GM21515 (cell line): ENCODE measurements at regions not wholly inside any gene's neighbourhood (a gene's known extent, or its start where the extent isn't known, plus 50 kb on each side); places are given as distances from the start of the nearest gene placed in this dataset.

Experiments
- ATAC-seq: cut with Tn5 transposase; IDR thresholded peaks from one replicate; pipeline ENCODE4 v1.9.1; 2021; ENCODE audit not compliant: unreplicated experiment

DNA sequence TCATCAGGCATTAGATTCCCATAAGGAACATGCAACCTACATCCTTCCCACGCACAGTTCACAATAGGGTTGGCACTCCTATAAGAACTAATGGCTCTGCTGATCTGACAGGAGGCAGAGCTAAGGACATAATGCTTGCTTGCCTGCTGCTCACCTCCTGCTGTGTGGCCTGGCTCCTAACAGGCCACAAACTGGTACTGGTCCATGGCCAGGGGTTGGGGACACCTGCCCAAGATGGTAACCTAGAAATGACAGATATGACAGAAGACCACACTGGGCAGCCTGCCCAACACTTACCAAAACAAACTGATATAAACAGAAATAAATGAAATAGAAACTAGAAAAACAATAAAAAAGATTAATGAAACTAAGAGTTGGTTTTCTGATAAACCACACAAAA, 325.6 kb downstream of the SEC23A start:
- ATAC-seq: no peak

DNA sequence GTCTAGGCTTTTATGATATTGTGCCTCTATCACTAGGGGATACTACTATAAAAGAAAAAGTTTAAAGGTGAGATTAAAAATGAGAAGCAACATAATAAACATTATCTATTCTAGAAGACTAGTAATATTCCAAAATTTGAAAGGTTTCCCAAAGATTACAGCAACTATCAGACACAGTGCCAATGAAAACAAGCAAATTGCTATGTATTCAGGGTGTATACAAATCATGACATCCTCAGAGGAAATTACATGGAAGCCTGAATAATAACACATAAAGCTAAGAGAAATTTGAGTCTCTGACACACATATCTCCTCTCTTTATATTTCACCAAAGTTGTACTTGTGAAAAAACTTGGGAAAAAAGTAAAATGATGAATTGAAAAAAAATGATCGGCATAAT, 327.0 kb downstream of the SEC23A start:
- no peak for ATAC-seq

DNA sequence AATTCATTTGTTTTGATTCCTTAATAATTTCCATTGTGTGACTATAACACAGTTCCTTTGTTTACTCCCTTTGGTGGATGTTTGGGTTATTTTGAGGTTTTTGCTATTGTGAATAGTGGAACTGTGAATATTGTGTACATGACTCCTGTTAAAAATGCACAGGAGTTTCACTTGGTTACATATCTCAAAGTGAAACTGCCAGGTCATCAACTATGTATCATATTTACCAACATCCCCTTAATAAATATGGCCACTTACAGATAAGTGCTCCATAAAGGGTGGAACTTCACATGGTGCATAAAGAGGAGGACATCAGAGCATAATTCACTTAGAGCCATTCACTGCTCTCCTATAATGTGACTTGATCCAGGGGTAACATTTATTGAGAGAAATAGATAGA, 328.9 kb downstream of the SEC23A start:
- no peak for ATAC-seq

DNA sequence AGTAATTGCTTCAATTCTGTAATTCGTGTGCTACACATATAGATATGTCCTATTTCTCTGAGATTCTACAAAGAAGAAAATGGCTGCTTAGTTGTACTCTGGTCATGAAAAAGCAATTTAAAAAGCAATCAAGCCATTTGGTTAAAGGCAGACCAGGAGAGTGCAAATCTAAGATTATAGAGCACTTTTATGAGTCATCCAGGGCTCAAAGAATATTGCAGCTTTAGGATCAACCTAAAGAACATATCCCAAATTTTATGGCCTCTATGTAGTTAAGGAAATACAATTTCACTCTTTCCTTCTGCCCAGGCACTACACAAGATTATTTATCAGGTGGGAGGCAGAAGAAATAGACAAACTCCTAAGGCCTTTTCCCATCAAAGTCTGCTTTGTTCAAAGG, 332.8 kb downstream of the SEC23A start:
- ATAC-seq: no peak

DNA sequence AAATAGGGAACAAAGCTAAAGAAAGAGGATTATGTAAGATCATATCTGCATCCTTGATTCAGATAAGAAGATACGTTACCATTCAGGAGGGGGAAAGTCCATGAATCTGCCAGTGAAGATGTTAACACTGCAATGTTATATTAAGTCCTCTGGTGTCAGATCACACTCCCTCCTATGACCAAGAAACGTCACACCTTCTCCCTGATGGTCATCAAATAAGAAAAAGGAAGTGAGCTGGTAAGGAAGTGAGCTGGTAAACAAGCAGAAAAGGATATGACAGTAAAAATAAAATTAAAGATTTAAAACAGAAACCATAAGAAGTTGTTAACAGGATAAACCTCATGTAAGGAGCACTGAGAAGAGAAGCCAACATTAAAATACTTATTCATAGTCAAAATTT, 340.2 kb downstream of the SEC23A start:
- no peak for ATAC-seq

DNA sequence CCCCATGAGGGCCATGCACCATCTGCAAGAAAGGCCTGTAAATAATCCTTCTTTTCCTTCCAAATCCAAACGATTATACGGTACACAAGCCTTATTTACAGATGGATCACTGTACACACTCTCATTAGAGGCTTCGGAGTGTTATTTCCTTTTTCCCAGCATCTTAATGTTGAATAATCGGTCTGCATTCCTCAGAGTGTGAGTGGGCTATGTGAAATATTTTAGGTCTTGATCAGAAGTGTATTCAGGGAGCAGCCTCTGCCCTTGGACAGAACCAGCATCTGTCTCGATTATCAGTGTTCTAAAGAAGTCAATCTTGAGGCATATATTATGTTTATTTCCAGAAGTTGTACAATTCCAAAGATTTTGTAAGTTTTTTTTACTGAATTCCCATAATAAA, 340.6 kb downstream of the SEC23A start:
- no peak for ATAC-seq

DNA sequence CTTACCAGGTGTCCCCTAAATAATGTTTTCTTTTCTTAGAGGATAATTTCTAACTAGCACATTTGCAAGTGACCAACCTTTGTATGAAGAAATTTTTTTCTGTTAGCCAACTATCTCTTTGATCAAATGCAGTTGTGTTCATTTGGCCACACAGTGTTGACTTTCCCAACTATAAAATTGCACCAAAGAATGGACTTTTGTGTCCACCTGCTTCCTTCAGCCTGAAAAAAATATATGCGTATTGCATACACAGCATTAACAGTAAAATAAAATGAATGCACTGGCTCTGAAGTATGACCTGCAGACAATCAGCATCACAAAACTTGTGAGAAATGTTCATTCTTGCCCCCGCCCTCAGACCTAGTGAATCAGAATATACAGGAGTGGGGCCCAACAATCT, 342.0 kb downstream of the SEC23A start:
- no peak for ATAC-seq

DNA sequence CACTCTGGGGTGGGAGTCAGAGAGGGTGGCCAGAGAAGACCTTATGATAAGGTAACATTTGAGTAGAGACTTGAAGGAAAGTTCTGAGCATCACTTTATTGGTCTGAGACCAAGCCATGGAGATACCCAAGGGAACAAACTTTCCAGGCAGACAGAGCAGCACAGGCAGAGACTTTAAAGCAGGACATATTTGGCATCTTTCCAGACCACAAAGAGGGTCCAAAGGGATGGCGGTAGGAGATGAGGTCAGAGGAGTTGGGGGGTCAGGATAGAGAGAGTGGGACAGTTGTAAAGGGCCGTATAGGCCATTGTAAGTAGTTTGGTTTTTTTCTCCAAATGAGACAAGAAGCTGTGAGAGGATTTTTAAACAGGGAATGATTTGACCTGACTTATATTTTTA, 344.4 kb downstream of the SEC23A start:
- no peak for ATAC-seq

DNA sequence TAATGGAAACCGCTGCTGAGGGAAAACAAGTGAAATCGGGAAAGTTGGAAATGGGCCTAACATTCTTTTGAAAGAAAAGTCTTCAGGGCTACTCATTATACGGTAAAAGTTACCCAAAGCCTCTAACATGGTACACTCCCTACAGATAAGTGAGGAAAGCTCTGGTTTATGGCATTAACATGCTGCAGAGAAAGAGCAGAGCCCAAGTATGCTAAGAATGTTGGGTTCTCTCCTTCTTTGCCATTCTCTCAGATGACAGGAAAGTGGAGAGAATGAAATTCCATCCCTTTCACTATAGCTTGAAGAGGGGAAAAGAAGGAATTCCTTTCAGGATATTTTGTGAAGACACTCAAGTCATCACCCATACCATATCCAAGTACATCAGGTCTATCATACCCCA, 348.0 kb downstream of the SEC23A start:
- no peak for ATAC-seq

DNA sequence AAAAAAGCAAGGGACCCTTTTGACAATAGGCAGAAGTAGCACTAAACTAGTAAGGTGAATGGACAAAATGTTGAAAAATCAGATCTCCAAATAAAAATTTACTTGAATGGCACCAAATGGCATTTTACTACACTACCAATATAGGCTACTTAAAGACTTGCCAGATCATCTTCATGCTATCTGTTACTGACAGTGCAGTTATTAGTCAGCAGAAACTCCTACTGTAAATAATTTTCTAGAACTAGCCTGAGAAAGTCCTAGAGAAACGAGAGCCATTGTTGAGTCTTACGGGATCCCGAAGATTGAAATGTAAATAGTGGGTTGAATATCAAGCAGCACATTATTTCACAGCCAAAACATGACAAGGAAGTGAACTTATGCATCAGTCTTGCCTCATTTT, 350.3 kb downstream of the SEC23A start:
- ATAC-seq: no peak

DNA sequence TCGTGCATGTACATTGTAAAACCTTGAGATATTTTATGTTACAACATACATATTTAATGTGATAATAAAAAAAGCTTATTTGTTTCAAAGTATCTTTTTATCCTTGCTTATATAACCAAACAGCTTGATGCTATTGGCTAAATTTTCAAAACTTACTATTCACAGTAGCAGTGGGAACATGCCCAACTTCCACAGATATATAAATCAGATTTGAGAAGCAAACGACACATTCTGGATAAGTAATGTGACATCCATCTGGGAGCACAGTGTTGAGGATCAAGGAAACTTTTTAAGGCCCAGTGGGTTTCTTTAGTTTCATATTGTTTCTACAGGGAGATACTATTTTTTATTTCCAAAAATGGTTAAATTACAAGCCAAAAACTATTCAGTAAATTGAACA, 350.7 kb downstream of the SEC23A start:
- ATAC-seq: no peak

DNA sequence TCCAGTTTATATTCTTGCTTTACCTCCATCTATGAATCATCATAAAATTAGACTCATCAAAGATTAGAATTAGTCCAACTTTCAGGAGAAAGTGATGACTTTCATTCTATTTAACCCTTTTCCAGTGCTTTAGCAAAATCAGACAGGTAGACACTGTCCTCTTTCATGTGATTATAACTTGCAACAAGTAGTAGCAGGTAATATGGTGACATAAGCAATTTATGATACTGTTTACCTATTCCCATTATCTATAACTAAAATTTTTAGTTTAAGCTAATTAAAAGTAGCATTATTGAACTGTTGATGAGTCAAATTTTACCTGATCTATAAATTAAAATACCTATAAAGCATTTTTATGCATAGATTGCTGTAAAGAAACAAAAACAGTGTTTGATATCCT, 351.6 kb downstream of the SEC23A start:
- ATAC-seq: no peak

DNA sequence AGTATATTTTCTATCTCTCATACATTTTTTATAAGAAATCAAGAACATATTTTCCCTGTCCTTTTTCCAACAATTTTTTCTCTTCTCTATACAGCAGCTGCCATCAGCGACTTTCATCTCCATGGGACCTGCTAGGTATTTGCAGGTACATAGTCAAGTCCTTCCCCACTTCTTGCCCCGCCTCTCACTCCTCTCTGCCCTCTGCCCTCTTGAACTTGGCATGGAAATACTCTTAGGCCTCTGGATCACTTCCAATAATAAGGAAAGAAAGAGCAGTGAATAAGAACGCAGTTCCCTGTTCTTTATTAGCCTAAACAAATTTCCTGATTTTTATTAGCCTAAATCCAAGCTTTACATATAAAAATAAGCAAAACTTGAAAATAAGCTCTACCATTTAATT, 353.1 kb downstream of the SEC23A start:
- ATAC-seq: no peak

DNA sequence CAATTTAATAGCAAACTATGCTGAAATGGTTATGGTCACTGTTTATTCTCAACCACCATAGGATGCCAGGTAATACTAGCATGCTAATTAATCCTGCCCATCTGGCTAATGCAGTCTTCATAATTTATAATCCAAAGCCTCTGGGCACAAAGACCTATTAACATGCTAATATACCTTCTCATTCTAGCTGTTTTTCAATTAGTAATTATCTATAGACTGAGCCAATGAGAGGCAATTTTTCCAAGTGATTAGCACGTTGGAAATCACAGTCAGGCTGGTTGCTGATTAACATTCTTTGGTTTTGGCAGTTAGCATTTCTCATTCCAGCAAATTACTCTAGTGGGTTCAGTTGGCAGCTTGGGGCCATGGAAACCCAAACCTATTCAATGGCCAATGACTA, 357.2 kb downstream of the SEC23A start:
- ATAC-seq: no peak

DNA sequence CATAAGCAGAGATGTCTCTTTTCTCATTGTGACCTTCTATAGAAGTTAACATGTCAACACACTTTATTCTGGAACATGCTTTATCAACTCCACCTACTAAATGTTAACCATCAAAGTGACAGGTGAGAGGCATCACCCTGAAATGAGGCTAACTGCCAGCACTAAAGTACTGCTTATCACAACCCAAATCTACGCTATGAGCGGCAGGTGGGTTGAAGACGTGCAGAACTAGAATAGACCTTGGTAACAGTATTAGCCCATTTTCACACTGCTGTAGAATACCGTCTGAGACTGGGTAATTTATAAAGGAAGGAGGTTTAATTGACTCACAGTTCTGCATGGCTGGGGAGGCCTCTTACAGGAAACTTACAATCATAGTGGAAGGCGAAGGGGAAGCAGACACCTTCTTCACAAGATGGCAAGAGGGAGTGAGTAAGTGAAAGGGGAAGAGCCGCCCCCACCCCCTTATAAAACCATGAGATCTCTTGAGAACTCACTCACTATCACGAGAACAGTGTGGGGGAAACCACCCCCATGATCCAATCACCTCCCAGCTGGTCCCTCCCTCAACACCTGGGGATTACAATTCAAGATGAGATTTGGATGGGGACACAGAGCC, 359.0 kb downstream of the SEC23A start:
- no peak for ATAC-seq

DNA sequence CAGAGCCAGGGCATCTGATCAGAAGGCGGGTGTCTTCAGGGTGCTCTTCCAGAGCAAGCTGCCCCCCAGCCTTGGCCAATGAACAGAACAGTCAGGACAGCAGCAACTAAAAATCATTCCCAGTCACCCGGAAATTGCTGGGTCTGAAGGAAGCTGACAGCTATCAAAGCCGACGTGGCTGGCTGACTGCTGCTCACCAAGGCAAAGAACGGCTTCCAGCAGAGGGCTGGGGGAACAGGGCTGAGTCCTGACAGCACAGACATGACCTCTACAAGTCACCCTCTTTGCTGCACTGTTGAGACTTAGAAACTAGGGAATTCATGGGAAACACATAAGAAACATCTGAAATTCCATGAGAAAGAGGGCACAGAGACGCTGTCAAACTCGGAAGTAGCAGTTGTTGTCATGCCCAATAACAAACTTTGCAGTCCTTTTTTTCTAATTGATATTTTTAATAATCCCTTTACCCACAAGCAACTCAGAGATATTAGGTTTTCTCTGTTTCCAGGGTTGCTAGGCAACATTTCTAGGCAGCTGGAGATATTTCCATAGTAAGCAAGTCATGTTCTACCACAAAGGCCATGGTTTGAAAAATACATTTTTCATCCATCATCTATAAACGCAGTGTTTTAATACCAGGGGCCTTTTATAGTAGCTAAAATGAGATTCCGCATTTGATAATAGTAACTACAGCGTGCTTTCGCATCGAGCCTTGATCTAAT, 365.2 kb downstream of the SEC23A start:
- ATAC-seq: no peak

DNA sequence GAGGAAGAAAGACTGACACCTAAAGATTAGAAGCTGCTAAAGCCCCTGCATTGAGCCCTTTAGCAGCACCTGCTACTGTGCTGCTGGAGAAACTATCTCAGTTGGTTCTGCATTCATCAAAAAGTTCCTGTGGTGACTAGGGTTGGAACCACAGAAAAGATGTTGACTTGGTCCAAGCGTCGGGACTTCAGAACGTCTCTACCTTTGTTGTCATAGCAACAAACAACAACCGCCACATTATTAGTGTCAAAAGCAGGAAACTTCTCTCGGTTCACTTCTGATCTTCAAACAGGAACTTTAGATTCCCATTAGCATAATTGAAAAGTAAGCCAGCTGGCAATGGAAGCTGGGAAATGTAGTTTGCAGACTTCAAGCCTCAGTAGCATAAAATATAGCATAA, 368.0 kb downstream of the SEC23A start:
- ATAC-seq: no peak

DNA sequence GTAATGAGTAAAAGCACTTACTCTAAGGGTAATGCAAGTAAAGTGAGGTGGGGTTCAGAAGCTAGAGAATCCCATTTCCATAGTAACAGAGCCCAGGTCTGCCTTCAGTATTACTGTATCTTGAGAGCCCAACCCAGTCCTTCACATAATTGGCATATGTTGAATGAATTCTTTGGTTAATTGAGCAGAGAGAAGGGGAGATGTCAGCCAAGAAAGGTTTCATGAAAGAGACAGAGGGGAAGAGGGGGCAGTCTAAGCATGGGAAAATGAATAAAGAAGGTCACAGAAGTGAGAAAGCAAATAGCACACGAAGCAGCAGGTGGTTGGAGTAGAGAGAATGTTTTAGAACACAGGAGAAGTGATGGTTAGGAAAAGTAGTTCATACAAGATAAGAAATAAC, 371.1 kb downstream of the SEC23A start:
- ATAC-seq: no peak

DNA sequence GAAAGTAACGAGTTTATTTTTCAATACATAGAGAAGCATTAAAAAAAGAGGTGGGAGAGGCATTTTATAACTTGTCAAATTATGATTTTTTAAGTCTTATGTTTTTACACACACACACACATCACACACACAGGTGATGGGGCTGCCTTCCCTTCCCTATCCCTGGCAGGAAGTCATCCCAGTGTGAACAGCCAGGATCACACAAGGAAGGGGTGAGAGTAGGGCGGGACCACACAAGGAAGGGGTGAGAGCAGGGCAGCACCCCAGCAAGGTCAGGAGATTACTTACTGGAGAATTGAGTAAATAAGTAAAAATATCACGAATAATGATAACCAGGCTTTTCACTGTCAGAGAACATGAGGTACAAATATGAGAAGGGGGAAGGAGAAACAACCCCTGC, 372.6 kb downstream of the SEC23A start:
- ATAC-seq: no peak

DNA sequence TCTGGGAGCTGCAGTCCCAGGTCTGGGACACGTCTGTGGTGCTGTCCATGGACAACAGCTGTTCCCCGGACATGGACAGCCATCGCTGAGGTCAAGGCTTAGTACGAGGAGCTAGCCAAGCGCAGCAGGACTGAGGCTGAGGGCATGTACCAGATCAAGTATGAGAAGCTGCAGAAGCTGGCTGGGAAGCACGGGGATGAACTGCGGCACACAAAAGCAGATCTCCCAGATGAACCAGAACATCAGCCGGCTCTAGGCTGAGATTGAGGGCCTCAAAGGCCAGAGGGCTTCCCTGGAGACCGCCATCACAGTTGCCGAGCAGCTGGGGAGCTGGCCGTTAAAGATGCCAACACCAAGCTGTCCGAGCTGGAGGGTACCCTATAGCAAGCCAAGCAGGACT, 375.3 kb downstream of the SEC23A start:
- no peak for ATAC-seq

DNA sequence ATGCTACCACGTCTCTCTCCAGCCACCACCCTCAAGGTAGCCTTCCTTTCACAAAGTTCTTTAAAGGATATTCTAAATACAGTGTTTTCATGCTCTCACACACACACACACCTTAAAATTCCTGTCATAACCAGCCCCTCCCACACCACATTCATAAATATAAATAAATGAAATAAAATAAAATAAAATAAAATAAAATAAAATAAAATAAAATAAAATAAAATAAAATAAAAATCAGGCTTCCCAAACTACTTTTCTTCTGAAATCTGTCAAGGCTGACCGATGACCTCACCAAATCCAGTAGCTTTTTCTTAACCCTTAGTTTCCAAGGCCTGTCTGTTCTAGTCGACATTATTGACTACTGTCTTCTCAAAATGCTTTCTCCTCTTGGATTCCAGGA, 378.4 kb downstream of the SEC23A start:
- no peak for ATAC-seq

DNA sequence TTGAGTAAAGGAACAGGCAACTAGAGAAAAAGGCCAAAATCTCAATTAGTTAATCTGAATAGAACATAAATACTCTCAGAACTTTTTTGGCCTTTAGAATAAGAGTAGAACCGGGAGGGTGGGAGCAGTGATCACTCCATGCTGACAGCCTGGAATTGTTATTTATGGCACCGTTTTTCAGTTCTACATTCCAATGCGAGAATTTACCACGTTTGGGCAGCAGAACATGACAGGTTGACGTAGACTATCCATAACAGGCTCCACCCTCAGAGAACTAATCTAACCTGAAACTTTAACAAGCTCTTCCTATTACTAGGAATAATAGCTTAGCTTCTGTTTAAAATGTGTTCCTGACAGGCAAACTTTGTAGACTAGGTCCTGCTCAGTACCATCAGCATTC, 379.1 kb downstream of the SEC23A start:
- ATAC-seq: no peak

DNA sequence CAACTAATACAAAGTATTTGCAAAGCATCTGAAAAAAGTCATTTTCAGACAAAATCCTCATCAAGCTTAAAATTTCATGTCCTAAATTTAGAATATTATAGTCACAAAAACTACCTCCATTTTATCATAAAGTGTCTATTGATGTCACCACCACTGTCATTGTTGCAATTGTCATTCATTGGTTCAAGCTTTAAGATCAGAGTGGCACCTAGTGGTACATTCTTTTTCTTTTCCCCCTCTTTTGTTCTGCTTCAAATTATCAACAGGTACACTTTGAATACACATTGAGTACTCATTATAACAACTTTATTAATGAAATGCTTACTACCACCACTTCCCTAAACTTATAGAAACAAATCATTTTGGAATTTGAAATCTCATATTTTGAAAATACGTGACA, 379.8 kb downstream of the SEC23A start:
- ATAC-seq: no peak
